ENCODE measurements at regions not wholly inside any gene's neighbourhood (a gene's known extent, or its start where the extent isn't known, plus 50 kb on each side); places are given as distances from the start of the nearest gene placed in this dataset.

- Histone ChIP-seq H3K27me3 (ENCODE audit: insufficient read depth, low read length) (no peaks in the 10 kb centered on the region), H3K36me3 (ENCODE audit: insufficient read depth, low read length) (no peaks in the 10 kb centered on the region), H3K79me2 (ENCODE audit: control insufficient read depth, insufficient read depth, low read length, unreplicated experiment) (peaks cover 2% of the 10 kb centered on the region), H3K4me3 (ENCODE audit: low read depth, low read length) (no peak overlapping the region), H3K4me1 (ENCODE audit: control insufficient read depth, insufficient read depth, low read length, unreplicated experiment) (peaks cover 12% of the 10 kb centered on the region), H2AFZ (ENCODE audit: low read length, unreplicated experiment) (no peak overlapping the region), H3K27ac (ENCODE audit: low read depth, low read length) (no peak overlapping the region)
Observed at GRCh38 chr6:144659202-144660182, 374.4 kb downstream of the UTRN start.

GRCh38 chr6:144660561-144661115 is 375.5 kb downstream of the UTRN start:
- H2AFZ ChIP-seq (ENCODE audit: low read length, unreplicated experiment) = no peak overlapping the region
- H3K36me3 ChIP-seq (ENCODE audit: insufficient read depth, low read length) = no peaks in the 10 kb centered on the region
- no peak overlapping the region for H3K4me3 ChIP-seq (ENCODE audit: low read depth, low read length)
- H3K79me2 ChIP-seq (ENCODE audit: control insufficient read depth, insufficient read depth, low read length, unreplicated experiment) = peaks cover 2% of the 10 kb centered on the region
- H3K27ac ChIP-seq (ENCODE audit: low read depth, low read length) = no peak overlapping the region
- no peaks in the 10 kb centered on the region for H3K27me3 ChIP-seq (ENCODE audit: insufficient read depth, low read length)
- peaks cover 12% of the 10 kb centered on the region for H3K4me1 ChIP-seq (ENCODE audit: control insufficient read depth, insufficient read depth, low read length, unreplicated experiment)

GRCh38 chr6:144661116-144661806 is 376.1 kb downstream of the UTRN start:
- no peaks in the 10 kb centered on the region for H3K36me3 ChIP-seq (ENCODE audit: insufficient read depth, low read length)
- H3K4me3 ChIP-seq (ENCODE audit: low read depth, low read length) = no peak overlapping the region
- H2AFZ ChIP-seq (ENCODE audit: low read length, unreplicated experiment) = no peak overlapping the region
- H3K4me1 ChIP-seq (ENCODE audit: control insufficient read depth, insufficient read depth, low read length, unreplicated experiment) = peaks cover 12% of the 10 kb centered on the region
- H3K27ac ChIP-seq (ENCODE audit: low read depth, low read length) = no peak overlapping the region
- H3K27me3 ChIP-seq (ENCODE audit: insufficient read depth, low read length) = no peaks in the 10 kb centered on the region
- H3K79me2 ChIP-seq (ENCODE audit: control insufficient read depth, insufficient read depth, low read length, unreplicated experiment) = peaks cover 2% of the 10 kb centered on the region

- H2AFZ ChIP-seq (ENCODE audit: low read length, unreplicated experiment) = no peak overlapping the region
- H3K27ac ChIP-seq (ENCODE audit: low read depth, low read length) = no peak overlapping the region
- H3K4me1 ChIP-seq (ENCODE audit: control insufficient read depth, insufficient read depth, low read length, unreplicated experiment) = peaks cover 12% of the 10 kb centered on the region
- H3K4me3 ChIP-seq (ENCODE audit: low read depth, low read length) = no peak overlapping the region
- no peaks in the 10 kb centered on the region for H3K27me3 ChIP-seq (ENCODE audit: insufficient read depth, low read length)
- H3K79me2 ChIP-seq (ENCODE audit: control insufficient read depth, insufficient read depth, low read length, unreplicated experiment) = peaks cover 2% of the 10 kb centered on the region
- H3K36me3 ChIP-seq (ENCODE audit: insufficient read depth, low read length) = no peaks in the 10 kb centered on the region
Observed at GRCh38 chr6:144662812-144663365, 377.8 kb downstream of the UTRN start.

GRCh38 chr6:144664281-144664680 is 379.1 kb downstream of the UTRN start:
- Histone ChIP-seq H3K4me1 (ENCODE audit: control insufficient read depth, insufficient read depth, low read length, unreplicated experiment) (peaks cover 5% of the 10 kb centered on the region), H3K4me3 (ENCODE audit: low read depth, low read length) (no peak overlapping the region), H3K36me3 (ENCODE audit: insufficient read depth, low read length) (no peaks in the 10 kb centered on the region), H3K79me2 (ENCODE audit: control insufficient read depth, insufficient read depth, low read length, unreplicated experiment) (peaks cover 2% of the 10 kb centered on the region), H3K27ac (ENCODE audit: low read depth, low read length) (no peak overlapping the region), H3K27me3 (ENCODE audit: insufficient read depth, low read length) (no peaks in the 10 kb centered on the region), H2AFZ (ENCODE audit: low read length, unreplicated experiment) (no peak overlapping the region)

- no peak overlapping the region for H3K27ac ChIP-seq (ENCODE audit: low read depth, low read length)
- peaks cover 2% of the 10 kb centered on the region for H3K79me2 ChIP-seq (ENCODE audit: control insufficient read depth, insufficient read depth, low read length, unreplicated experiment)
- H2AFZ ChIP-seq (ENCODE audit: low read length, unreplicated experiment) = no peak overlapping the region
- no peaks in the 10 kb centered on the region for H3K27me3 ChIP-seq (ENCODE audit: insufficient read depth, low read length)
- H3K36me3 ChIP-seq (ENCODE audit: insufficient read depth, low read length) = no peaks in the 10 kb centered on the region
- no peak overlapping the region for H3K4me3 ChIP-seq (ENCODE audit: low read depth, low read length)
- no peaks in the 10 kb centered on the region for H3K4me1 ChIP-seq (ENCODE audit: control insufficient read depth, insufficient read depth, low read length, unreplicated experiment)
Observed at GRCh38 chr6:144664947-144665346, 379.8 kb downstream of the UTRN start.

GRCh38 chr6:144665932-144666450 is 380.9 kb downstream of the UTRN start:
- Histone ChIP-seq H3K27ac (ENCODE audit: low read depth, low read length) (no peak overlapping the region), H3K79me2 (ENCODE audit: control insufficient read depth, insufficient read depth, low read length, unreplicated experiment) (peaks cover 2% of the 10 kb centered on the region), H3K27me3 (ENCODE audit: insufficient read depth, low read length) (no peaks in the 10 kb centered on the region)

GRCh38 chr6:144666781-144667180 is 381.6 kb downstream of the UTRN start:
- Histone ChIP-seq H3K36me3 (ENCODE audit: insufficient read depth, low read length) (no peaks in the 10 kb centered on the region), H3K4me3 (ENCODE audit: low read depth, low read length) (no peak overlapping the region), H3K27me3 (ENCODE audit: insufficient read depth, low read length) (no peaks in the 10 kb centered on the region), H2AFZ (ENCODE audit: low read length, unreplicated experiment) (no peak overlapping the region), H3K79me2 (ENCODE audit: control insufficient read depth, insufficient read depth, low read length, unreplicated experiment) (peaks cover 2% of the 10 kb centered on the region), H3K4me1 (ENCODE audit: control insufficient read depth, insufficient read depth, low read length, unreplicated experiment) (no peaks in the 10 kb centered on the region), H3K27ac (ENCODE audit: low read depth, low read length) (no peak overlapping the region)

More at GRCh38 chr6:144665932-144666450, 380.9 kb downstream of the UTRN start:
- no peak overlapping the region for H2AFZ ChIP-seq (ENCODE audit: low read length, unreplicated experiment)
- H3K4me1 ChIP-seq (ENCODE audit: control insufficient read depth, insufficient read depth, low read length, unreplicated experiment) = no peaks in the 10 kb centered on the region
- H3K36me3 ChIP-seq (ENCODE audit: insufficient read depth, low read length) = no peaks in the 10 kb centered on the region
- H3K4me3 ChIP-seq (ENCODE audit: low read depth, low read length) = no peak overlapping the region

GRCh38 chr6:144667532-144668503 is 382.7 kb downstream of the UTRN start:
- Histone ChIP-seq H3K79me2 (ENCODE audit: control insufficient read depth, insufficient read depth, low read length, unreplicated experiment) (no peaks in the 10 kb centered on the region), H3K27ac (ENCODE audit: low read depth, low read length) (no peak overlapping the region), H3K36me3 (ENCODE audit: insufficient read depth, low read length) (no peaks in the 10 kb centered on the region), H3K4me3 (ENCODE audit: low read depth, low read length) (no peak overlapping the region), H3K27me3 (ENCODE audit: insufficient read depth, low read length) (no peaks in the 10 kb centered on the region), H3K4me1 (ENCODE audit: control insufficient read depth, insufficient read depth, low read length, unreplicated experiment) (no peaks in the 10 kb centered on the region), H2AFZ (ENCODE audit: low read length, unreplicated experiment) (no peak overlapping the region)

Measured in ACC112 (cell line).